IPS-NIHi7 (cell line): ENCODE measurements at regions not wholly inside any gene's neighbourhood (a gene's known extent, or its start where the extent isn't known, plus 50 kb on each side); places are given as distances from the start of the nearest gene placed in this dataset.
"Not testable (repeated sequence)": the region's sequence is repeated elsewhere in the genome, so short reads cannot be mapped to it uniquely, and the experiment has no call there.

ENCODE experiments used
- DNase-seq: peaks from one replicate; pipeline ENCODE4 v3.0.0; 2012; ENCODE audit warnings: mixed read lengths; ENCODE audit errors: extremely low spot score

GRCh38 chr9:113739605-113740507 is 136.3 kb upstream of the ZNF618 start:
- not testable (repeated sequence) for DNase-seq

- not testable (repeated sequence) for DNase-seq
Observed at GRCh38 chr9:113740508-113741500, 135.3 kb upstream of the ZNF618 start.

GRCh38 chr9:113741886-113742854 is 133.9 kb upstream of the ZNF618 start:
- no peak for DNase-seq

GRCh38 chr9:113742878-113743277 is 133.2 kb upstream of the ZNF618 start:
- DNase-seq = no peak

GRCh38 chr9:113746486-113746885 is 129.6 kb upstream of the ZNF618 start:
- no peak for DNase-seq

GRCh38 chr9:113748135-113748534 is 128.0 kb upstream of the ZNF618 start:
- no peak for DNase-seq

GRCh38 chr9:113753398-113754119 is 122.5 kb upstream of the ZNF618 start:
- DNase-seq = no peak

GRCh38 chr9:113754739-113755138 is 121.4 kb upstream of the ZNF618 start:
- no peak for DNase-seq

GRCh38 chr9:113755433-113755832 is 120.7 kb upstream of the ZNF618 start:
- no peak for DNase-seq

- no peak for DNase-seq
Observed at GRCh38 chr9:113756476-113757192, 119.5 kb upstream of the ZNF618 start.

- no peak for DNase-seq
Observed at GRCh38 chr9:113763429-113763828, 112.7 kb upstream of the ZNF618 start.

- no peak for DNase-seq
Observed at GRCh38 chr9:113764572-113764971, 111.5 kb upstream of the ZNF618 start.

GRCh38 chr9:113769412-113769811 is 106.7 kb upstream of the ZNF618 start:
- DNase-seq = no peak

GRCh38 chr9:113770396-113770795 is 105.7 kb upstream of the ZNF618 start:
- no peak for DNase-seq

GRCh38 chr9:113771199-113771598 is 104.9 kb upstream of the ZNF618 start:
- no peak for DNase-seq

- DNase-seq = no peak
Observed at GRCh38 chr9:113772121-113772810, 103.8 kb upstream of the ZNF618 start.

GRCh38 chr9:113774963-113775362 is 101.1 kb upstream of the ZNF618 start:
- no peak for DNase-seq

- DNase-seq = no peak
Observed at GRCh38 chr9:113775749-113776148, 100.4 kb upstream of the ZNF618 start.

GRCh38 chr9:113776194-113776593 is 99.9 kb upstream of the ZNF618 start:
- DNase-seq = no peak
